GM19324 (cell line): ENCODE measurements at regions not wholly inside any gene's neighbourhood (a gene's known extent, or its start where the extent isn't known, plus 50 kb on each side); places are given as distances from the start of the nearest gene placed in this dataset.
"Not testable (repeated sequence)": the region's sequence is repeated elsewhere in the genome, so short reads cannot be mapped to it uniquely, and the experiment has no call there.

Experiments used
- ATAC-seq: cut with Tn5 transposase; IDR thresholded peaks from one replicate; pipeline ENCODE4 v1.9.1; 2021; ENCODE audit warnings: mild to moderate bottlenecking, moderate library complexity; ENCODE audit not compliant: unreplicated experiment, low FRiP score

DNA sequence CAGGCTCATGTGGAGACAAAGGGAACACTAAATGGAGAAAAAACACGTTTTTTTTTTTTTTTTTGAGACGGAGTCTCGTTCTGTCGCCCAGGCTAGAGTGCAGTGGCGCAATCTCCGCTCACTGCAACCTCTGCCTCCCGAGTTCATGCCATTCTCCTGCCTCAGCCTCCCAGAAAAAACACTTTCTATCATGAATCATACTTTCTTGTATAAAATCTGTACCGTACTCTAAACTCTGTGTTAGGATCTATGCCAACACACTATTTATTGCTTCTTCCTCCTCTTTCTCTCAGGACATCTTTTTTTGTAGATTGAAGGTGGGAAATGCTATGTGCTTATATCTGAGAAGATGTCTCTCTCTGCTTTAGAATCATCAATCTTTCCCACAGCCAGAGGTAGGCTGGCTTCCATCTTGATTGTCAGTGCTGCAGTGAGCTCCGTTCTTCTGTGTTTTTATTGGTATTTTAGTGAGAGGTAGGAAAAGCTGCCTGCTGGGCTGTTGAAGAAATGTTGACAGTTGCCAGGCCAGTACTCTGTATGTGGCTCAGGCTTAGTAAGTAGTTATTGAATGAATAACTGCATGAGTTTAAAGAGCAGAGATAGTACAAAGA is 101.1 kb downstream of the GPR85 start:
- no peak for ATAC-seq

DNA sequence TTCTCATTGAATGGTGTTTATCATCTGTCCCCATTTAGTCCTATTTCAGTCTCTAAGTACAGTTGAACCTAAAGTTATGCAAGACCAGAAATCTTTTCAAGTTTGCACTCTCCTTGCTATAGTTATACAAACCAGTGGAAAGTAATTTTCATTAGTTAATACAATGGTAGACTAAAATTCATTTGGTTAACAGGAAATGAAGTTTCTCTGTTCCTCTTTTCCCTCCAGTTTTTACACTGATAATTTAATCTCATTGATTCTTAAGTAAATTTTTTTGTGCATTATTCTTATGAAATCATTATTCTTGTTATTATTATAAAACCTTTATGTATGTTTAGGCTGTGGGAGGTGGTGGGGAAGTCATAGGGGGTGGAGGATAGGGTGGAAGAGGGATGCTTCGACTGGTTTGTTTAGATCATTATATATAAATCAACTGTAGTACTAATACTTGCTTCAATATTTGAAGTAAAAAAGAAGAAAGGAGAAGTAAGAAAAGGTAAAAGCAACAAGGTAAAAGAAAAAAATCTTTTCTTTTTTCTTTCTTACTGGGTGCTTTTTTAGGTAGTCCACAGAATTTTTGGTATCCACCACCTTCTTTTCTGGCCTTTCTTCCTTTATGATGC is 104.1 kb downstream of the GPR85 start:
- peak; percentile 74 for ATAC-seq

DNA sequence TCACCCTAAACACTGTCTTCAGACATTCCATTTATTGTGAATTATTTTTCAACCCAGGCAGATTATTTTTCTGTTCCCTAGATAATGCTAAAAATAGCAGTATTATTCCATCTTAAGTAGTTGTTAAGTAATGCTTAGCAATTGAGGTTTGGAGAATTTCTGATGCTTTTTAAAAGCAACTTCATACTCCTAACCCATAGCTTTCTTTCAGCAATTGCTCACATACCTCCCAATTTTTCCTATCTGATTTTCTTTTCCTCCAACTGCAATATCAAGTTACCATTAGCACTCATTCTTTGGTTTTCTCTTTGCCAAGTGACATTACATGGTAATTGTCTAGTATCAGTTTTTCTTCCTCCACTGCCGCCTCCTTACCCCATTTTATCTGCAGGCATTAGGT is 104.7 kb downstream of the GPR85 start:
- ATAC-seq: peak; percentile 25

DNA sequence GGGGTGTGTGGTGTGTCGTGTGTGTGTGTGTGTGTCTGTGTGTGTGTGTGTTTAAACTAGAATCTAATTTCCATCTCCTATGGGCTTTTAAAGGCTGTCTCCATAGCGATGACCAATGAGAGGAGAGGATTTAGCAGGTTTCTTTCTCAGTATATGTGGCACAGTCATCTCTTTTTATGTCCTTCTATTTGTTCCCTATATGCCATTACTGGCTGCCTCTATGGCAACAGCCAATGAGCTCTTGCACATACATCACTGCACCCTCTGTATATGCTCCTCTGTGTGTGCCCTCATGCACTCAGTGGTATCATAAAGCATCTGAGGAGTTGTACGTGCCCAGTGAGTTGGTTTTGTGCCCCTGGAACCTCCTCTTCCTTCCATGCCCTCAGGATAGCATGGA is 107.6 kb downstream of the GPR85 start:
- not testable (repeated sequence) for ATAC-seq

DNA sequence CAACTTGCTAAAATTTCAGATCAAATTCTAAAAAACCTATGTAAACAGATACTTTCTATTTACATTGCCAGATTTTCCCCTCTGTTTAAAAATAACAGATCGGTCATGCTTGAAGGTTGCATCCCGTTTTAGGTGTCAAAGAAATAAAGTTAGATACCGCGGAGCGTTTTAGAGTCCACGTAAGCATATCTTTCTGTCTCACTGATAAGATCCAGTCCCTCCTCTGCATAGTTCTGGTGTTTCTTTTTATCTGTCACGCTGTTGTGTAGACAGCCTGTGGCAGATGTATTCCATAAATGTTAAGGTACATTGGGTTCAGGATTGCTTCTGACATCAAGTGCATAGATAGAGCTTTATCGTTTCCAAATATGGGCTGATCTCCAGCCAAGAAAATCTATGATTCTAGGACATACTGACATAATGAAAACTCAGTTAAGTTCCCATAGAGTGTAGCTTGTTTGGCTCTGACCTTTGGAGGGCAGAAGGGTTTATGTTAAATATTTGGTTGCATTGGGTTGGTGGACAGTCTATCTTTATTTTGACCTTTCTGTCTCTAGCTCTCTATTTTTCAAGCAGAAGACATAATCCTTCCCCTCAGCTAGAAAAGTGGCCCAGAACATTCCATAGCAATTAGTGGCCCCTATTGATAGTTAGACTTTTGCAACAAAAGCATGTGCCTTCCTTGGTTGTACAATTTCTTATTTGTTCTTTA is 109.2 kb downstream of the GPR85 start:
- ATAC-seq: not testable (repeated sequence)

DNA sequence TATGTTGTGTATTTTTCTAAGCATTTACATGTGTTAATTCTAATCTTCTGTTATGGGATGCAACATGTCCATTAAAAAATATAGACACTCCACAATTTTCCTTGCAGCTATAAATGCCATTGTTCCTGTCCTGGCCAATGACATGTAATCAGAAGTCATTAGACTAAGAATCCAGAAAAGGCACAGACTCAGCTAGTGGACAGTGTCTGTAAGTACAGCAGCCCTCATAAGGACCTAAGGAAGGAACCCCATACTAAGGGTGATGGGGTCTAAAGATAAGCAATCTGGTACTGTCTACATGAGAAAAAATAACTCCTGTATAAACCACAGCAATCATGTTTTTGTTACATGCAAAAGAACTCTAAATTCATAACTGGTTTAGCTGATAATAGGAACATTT is 115.9 kb downstream of the GPR85 start:
- ATAC-seq: no peak

DNA sequence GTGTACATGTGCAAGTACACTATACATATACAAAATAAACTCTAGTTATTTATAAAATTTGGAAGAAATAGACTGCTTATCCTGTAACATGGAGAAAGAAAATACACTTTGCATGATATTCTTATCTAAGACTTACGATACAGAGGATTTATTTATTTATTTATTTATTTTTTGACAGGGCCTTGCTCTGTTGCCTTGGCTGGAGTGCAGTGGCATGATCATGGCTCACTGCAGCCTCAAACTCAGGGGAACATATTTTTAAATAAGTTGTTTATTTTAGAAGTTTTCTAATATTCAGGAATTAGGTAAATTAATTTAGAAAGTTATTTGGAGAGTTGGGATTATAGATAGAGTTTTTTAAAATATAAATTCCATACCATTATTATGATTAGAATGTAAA is 116.7 kb downstream of the GPR85 start:
- ATAC-seq: no peak

DNA sequence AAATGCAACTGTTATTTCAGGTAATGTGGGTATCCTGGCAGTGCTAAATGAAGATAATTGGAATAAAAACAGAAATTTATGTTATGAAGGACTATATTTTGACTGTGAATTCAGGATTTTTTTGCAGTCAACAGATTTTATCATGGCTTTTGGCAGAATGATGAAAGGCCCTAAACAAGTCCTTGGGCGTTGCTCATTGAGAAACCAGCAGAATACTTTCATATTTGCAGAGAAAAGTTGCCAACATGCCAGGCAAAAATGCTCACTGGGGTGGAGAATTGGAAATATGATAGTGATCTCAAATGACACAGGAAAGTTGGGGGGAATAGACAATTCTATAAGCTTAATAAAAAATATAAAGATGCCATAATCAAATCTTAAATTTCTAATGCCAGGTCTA is 121.1 kb downstream of the GPR85 start:
- no peak for ATAC-seq

DNA sequence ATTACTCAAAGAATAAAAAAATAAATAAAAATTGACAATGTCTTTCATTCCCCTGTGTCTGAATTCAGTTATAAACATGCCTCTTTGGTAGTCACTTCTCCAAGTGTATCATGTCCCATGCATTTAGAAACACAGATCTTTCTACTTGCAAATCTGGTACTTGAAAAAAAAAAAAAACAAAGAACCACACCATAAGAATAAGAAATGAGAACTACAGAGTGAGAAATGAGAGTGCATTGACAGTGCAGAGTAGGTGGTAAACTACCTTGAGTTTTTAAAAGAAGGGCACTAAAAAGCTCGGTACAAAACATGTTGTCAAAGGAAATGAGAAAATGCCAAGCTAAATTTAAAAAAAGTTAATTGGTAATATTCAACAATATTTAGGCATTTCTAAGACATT is 123.0 kb downstream of the GPR85 start:
- ATAC-seq: no peak

DNA sequence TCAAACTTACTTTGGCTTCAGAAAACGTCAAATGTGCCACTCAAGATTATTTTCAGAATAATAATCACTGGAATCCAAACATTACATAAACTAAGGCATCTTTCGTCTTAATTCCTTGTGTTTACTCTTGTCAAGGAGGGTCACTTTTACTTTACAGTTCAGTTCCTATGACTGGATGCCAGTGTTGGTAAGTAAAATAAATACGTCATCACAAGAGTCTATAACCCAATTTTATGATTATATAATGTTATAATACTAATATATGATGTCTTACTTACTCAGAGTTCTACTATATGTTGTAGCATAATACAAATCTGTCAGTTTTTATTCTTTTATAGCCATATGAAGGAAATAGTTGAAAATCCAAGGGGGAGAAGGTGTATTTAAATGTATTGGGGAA is 123.8 kb downstream of the GPR85 start:
- ATAC-seq: no peak

DNA sequence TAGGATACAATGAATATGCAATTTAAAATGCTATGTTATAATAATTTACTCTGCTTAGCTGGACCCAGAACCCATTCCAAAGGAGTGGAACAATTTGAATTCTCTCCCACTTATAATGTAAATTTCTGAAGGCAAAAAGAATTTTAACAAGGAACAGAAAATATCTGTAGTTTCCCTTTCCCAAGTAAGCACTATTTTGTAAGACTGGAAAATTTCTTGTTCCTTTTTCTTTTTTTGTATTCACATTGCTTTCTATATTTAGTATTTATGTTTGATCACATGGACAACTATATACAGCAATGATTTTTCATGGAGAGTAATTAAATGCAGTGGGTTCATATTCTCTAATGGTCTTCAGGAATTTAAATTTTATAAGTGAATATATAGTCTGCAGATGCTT is 127.4 kb downstream of the GPR85 start:
- no peak for ATAC-seq

DNA sequence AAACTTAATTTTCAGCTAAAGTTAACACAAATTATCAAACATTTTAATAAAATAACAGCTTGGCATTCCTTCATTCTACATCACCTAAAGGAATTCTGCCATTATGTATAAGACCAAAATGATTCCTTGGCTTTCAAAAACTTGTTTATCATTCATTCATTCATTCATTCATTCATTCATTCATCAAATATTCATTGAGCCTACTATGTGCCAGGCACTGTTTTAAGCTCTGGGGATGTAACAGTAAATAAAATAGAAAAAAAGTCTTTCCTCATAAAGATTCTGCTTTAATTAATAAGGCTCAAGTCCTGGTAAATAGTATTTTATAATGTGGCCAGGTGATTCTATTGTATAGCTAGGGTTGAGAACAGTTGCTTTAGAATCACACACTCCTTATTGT is 127.9 kb downstream of the GPR85 start:
- ATAC-seq: no peak

DNA sequence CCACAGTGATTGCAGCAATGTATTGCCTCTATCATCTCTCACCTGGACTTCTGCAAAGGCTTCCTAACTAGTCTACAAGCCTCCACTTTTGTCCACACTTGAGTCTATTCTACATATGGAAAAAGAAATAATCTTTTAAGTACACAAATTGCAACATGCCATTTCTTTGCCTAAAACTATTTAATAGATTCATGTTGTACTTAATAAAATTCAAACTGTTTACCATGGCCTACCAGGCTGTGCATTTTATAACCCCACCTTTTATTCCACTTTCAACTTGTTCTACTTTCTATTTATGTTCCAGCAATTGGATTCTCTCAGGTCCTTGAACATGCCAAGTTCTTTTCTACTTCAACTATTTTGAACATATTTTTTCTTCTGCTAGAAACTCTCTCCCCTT is 128.7 kb downstream of the GPR85 start:
- no peak for ATAC-seq

DNA sequence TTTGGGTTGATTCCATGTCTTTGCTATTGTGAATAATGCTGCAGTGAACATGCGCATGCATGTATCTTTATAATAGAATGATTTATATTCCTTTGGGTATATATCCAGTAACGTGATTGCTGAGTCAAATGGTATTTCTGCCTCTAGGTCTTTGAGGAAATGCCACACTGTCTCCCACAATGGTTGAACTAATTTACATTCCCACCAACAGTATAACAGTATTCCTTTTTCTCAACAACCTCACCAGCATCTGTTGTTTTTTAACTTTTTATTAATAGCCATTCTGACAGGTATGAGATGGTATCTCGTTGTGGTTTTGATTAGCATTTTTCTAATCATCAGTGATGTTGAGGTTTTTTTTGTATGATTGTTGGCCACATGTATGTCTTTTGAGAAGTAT is 133.6 kb downstream of the GPR85 start:
- not testable (repeated sequence) for ATAC-seq

DNA sequence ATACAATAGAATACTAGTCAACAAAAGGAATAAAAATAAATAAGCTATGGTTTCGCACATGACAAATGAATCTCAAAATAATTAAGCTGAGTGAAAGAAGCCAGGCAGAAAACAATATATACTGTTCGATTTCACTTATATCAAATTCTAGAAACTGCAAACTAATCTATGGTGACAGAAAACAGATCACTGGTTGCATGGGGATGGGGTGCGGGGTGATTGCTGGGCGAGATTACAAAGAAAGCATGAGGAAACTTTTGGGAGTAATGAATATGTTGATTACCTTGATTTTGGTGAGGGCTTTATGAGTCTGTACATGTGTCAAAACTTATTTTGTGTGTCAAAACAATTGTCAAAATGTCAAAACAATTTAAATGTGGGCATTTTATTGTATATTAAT is 135.6 kb downstream of the GPR85 start:
- ATAC-seq: no peak

DNA sequence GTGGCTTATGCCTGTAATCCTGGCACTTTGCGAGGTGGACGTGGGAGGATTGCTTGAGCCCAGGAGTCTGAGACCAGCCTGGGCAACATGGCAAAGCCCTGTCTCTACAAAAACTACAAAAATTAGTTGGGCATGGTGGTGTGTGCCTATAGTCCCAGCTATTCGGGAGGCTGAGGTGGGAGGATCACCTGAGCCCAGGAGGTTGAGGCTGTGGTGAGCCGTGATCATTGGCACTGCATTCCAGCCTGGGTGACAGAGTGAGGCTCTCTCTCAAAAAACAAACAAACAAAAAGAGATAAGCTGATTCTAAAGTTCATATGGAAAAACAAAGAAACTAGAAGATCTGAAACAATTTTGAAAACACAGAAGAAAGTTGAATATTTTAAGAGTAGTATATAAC is 136.9 kb downstream of the GPR85 start:
- ATAC-seq: not testable (repeated sequence)

DNA sequence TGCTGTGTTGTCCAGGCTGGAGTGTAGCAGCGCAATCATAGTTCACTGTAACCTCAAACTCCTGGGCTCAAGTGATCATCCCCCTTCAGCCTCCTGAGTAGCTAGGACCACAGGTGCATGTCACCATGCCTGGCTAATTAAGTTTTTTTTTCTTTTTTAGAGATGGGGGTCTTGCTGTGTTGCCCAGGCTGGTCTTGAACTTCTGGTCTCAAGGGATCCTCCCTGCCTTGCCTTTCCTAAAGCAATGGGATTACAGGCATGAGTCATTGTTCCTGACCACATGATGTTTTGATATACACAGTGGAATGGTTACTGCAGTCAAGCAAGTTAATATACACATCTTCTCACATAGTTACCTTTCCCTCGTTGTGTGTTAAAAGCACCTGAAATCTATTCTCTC is 140.3 kb downstream of the GPR85 start:
- ATAC-seq: no peak

DNA sequence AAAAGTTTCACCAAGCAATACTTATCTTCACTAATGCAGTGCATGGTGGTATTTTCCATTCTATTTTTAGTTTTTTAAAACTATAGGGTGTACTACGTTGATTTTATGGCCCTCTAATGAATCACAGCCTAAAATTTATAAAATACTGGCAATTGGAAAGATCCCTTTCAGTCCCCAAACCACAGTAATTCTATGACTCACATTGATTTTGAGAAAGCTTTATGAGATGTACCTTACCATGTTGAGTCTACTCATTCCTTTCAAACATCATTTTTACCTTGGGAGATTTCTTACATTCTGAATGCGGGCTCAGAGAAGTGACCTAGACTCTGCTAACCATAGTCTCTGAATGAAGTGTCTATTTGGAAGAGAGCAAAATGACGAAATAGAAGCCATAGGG is 141.6 kb downstream of the GPR85 start:
- no peak for ATAC-seq

DNA sequence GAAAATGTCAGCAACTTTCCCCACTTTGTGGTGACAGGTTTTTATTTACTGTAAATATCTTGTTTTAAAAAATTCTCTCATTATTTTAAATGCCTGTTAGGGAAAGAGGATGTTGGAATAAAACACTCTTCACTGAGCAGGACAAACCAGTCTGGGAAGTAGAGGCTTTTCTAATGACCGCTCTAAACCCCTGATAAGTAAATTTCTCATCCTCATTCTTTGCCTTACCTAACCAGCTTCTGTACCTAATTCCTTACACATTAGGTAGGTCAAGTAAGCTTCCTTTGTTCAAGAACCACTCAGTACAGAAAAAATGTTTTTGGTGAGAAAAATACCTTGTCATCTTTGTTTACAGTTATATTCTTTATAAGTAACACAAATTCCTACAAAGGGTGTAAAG is 143.6 kb downstream of the GPR85 start:
- no peak for ATAC-seq

DNA sequence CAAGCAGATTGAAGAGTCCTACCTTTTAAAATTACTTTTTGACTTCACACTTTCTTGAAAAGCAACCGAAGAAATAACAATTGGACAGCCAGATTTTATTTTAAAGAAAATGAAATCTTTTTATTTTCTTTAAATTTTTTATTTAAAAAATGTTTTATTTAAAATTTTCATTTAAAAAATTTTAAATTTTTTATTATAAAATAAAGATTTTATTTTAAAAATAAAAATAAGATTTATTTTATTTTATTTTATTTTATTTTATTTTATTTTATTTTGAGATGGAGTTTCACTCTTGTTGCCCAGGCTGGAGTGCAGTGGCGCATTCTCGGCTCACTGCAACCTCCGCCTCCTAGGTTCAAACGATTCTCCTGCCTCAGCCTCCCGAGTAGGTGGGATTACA is 144.5 kb downstream of the GPR85 start:
- ATAC-seq: not testable (repeated sequence)

DNA sequence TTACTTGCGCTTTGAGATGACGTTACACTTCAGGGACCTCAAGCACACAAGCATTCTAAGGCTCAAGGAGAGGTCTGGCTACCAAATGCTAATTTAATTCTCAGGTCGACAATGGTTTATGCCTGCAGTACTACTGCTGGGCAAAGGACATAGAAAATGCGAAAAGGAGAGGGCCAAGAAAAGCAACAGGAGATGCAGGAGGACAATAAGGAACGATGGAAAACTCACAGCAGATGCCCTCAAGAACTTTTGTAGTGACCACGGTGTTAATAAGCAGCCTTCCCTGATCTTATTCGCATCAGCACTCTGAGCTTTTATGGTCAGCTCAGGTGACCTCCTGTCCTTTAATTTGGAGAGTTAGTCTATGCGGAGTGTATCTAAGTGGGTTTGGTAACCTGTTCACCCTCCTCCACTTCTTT is 146.3 kb downstream of the GPR85 start:
- peak; percentile 49 for ATAC-seq
